ENCODE measurements at regions not wholly inside any gene's neighbourhood (a gene's known extent, or its start where the extent isn't known, plus 50 kb on each side); places are given as distances from the start of the nearest gene placed in this dataset.

DNA sequence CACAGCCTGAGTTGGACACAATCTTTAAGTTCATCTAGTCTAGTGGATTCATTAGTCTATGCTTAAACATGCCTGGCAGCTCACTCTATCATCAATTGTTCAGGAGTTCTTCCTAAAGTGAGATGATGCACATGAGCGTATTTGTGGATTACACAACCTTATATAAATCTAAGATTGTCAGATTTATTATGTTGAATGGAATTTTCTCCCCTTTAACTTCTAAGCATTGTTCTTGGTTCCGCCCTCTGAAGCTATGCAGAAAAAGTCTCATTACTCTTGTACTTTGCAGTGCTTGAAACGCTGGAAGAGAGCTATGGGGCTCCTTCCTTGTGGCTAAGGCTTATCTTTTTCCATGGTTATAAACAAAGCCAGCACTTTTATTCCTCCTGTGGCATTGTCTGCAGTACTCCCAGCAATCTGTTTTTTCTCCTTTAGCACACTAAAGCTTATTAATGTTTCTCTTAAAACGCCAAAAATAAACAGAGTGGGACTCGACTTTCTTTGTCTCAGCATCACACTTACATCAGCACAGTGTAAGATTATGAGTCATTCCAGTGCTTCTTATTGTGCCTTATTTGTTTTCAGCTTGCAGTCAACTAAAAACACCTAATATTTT, 316.8 kb upstream of the CAMK1G start:
- no peak for DNase-seq (ENCODE audit: low read depth)

DNA sequence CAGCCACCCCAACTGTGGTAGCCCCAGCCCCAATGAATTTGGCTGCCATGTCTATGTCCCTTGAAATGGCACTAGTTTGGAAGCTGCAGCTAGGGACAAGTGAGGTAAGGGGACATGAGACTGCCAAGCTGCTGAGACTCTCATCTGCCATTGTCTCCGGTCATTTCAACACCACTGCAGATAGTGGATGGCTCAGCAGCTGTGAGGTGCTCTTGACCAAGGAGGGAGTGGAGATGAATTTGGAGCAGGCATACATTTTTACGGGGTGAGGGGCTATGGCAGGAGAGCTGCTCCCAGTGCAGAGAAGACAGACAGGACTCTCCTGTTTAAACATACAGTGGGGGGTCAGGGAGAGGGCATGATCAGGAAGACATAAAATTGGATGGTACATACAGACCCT, 315.5 kb upstream of the CAMK1G start:
- no peak for DNase-seq (ENCODE audit: low read depth)

DNA sequence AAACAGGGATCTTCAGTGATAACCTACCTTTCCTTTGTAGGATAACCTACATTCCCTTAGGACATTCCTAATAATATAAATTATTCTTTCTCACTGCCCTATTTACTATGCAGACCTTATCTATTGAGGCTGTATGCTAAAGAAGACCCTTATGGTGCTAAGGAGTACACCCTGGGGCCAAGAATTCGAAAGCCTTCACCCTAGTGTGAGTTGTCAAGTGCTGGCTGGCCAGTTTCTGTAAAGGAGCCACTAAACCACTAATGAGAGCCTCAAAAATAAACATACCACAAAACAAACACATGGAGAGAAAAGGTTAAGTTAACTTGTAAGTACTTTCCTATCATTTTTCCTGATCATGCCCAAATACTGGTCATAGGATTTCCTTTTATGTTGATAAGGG, 315.0 kb upstream of the CAMK1G start:
- no peak for DNase-seq (ENCODE audit: low read depth)

DNA sequence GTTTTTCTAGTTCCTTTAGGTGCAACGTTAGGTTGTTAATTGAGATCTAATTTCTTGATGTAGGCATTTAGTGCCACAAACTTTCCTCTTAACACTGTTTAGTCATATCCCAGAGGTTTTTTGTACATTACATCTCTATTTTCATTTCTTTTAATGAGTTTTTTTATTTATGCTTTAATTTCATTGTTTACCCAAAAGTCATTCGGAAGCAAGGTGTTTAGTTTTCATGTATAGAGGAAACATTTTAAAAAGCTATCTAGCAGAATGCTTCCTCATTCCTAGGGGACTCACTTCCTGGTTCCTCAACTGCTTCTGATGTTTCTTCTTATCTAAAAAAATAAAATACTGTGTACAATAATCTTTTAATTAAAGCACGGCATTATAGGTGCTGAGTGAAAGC, 307.2 kb upstream of the CAMK1G start:
- no peak for DNase-seq (ENCODE audit: low read depth)

DNA sequence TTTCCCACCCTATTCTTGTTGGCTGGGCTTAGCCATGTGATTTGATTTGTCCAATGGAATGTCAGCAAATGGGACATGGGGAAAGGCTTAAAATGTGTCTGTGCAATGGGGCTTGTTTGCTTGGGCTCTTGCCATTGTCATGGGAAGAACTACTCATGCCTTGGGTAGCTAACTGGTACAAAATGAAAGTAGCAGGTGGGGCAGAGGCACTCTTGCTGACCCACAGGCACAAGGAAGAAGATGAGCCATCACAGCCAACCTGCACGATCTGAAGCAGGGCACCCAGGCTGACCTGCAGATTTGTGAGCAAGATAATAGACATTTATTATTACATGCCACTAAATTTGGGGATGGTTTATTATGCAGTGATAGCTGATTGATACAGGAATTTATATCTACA, 305.9 kb upstream of the CAMK1G start:
- no peak for DNase-seq (ENCODE audit: low read depth)

DNA sequence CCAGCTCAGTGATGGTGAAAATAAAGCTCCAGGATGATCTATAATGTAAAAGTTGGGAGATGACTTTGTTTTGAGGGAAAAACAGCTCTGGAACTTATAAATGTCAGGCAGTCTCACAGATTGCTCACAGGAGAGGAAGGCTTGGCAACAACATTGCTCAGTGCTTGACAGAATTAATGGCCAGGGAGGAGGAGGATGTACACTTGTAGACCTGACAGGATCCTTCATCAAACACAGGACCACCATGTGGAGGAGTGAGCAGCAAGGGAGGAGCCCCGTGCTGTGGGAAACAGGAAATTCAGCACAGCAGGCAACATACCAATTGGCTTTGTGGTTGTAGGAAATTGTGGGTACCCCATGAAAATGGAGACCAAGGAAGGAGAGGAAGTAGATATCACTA, 291.8 kb upstream of the CAMK1G start:
- DNase-seq (ENCODE audit: low read depth), result no peak

DNA sequence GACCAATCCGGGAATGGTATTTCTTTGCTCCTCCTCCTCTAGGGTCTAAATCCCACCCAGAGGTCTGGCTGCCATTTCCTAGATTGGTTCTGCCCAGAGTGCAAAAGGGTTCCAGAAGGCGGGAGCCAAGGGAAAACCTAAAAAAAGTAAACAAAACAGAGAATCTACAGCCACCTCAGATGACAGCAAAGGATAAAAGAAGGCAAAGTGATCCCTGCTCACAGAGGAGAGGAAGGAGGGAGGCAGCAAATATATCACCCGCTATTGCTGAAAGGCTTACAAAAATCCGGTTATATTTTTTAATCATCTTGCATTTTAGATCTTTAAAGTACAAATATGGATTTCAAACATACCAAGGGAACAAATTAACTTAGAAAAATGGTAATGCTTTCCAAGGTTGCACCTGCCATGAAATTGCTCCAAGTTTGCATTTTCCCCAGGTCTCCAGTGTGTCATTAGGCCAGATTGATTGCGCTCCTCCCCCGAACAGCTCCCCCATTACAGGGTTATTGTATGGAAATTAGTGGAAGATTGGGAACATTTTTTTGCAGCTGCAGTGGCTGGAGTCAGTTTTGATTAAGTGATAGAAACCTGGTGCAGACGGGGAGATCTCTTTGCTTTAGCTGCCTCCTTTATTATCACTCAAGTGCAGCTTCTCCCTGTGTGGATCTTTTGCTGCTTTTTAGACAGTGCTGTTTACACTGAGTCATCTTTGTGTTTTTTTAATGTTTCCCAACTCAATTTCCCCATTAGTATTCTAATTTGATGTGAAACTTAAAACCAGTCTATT, 280.5 kb upstream of the CAMK1G start:
- DNase-seq (ENCODE audit: low read depth), result no peak

DNA sequence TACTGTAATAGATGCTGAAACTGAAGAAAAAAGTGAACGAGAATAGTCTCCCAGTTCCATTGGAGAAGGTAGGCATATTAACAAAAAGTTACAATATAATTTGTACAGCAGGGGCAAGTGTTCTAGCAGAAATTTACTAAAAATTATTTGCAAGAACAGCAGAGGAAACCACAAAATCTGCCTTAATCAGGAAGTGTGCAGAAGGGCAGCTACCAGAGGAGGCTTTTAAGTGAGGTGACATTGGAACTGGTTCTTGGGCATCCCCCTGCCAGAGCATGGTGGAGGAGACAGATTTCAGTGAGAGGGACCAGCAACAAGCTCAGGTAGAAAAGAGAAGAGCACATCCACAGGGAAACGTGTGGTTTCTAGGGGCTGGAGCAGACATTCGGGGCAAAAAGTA, 279.3 kb upstream of the CAMK1G start:
- DNase-seq (ENCODE audit: low read depth), result no peak

DNA sequence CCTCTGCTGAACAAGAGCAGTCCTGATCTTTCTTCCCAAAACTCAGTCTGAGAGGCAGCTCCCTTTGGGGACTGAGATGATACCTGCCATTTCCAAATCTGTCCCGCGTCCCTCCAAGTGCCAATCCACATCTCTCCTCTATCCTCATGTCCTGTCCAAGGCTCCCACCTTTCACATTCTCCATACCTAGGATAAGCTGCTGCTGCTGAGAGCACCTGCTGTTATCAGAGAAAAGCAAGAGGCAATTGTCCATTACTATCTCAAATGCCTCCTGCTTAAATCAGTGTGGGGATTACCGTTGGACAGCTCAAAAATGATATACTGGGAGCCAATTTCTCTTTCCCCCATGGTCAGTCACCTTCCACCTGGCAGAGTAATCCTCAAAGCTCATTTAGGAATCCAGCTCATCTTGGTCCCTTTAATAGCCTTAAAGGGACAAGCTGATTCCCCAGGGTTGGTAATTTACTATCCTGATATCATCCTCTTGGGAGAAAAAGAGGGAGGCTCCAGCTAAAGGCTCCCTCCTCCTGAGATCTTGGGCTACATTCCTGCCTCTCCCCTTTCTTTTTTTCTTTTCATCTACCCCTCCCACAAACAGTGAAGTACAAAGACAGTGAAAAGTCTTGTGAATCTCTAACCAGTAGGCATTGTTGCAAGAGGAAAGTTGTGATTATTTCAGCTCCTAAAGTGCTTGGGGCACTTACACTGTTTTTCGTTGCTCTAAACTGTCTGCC, 278.1 kb upstream of the CAMK1G start:
- no peak for DNase-seq (ENCODE audit: low read depth)

DNA sequence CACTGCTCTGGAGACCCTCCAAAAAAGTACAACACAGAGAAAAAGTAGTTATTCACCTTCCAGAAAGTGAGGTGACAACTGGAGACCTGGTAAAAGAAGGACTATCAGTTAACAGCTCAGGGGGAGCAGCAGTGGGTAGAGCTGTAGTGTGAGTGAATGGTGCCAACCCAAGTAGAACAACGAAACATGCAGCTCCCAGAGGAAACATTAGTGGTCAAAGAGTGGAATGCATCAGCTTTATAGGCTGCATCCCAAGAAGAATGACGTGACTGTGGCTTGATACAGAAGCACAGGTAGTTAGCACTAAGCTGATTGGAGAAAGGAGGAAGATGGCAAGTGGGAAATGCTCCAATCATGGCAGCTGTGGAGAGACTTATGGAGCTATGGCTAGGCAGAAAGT, 275.7 kb upstream of the CAMK1G start:
- no peak for DNase-seq (ENCODE audit: low read depth)

DNA sequence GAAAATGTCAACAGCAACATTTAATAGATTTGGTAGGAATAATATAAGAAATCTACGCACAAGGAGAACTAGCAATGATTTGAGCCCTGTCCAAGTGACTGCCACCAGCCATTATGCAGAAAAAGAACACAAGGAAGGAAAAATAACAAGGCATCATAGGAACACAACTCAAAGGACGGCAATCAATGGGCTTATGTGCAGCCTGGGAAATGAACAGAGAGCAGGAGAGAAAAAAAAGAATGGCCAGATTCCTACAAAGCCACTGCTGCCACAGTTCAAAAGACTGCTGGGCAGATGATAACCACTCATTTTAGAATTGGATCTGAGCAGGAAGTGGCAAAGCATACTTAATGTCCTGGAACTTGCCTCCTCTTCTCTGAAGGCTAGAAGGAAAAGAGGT, 274.3 kb upstream of the CAMK1G start:
- no peak for DNase-seq (ENCODE audit: low read depth)

DNA sequence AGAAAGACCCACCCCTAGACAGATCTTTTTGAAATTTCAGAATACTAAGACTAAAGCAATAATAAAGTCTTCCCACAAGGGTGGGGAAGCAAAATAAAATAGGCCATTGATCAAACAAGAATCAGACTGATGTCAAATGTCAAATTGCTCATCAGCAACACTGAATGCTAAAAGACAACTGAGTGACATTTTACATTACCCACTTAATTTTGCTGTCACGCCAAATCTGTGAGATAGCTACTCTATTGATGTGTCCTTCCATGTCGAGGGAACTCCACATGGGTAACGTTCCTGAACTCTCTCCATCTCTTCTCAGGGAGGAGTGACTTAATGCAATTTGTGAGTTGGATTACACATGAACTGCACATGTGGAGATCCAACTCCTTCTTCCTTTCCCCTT, 271.7 kb upstream of the CAMK1G start:
- DNase-seq (ENCODE audit: low read depth), result no peak

DNA sequence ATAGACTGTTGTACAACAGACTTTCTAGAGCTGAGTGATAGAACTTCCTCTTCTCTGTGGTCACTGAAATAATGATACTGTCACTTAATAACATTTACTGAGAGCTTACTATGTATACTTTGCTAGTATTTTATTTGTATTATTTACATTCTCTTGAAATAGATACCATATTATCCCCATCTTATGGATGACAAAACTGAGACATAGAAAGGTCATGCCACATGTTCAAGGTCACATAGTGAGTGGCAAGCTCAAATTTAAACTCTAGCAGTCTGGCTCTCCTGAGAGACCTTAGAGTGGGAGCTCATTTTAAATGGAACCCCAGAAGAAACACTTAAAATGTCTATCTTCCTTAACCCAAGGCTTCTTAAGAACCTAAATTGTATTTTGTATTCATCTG, 266.6 kb upstream of the CAMK1G start:
- no peak for DNase-seq (ENCODE audit: low read depth)

DNA sequence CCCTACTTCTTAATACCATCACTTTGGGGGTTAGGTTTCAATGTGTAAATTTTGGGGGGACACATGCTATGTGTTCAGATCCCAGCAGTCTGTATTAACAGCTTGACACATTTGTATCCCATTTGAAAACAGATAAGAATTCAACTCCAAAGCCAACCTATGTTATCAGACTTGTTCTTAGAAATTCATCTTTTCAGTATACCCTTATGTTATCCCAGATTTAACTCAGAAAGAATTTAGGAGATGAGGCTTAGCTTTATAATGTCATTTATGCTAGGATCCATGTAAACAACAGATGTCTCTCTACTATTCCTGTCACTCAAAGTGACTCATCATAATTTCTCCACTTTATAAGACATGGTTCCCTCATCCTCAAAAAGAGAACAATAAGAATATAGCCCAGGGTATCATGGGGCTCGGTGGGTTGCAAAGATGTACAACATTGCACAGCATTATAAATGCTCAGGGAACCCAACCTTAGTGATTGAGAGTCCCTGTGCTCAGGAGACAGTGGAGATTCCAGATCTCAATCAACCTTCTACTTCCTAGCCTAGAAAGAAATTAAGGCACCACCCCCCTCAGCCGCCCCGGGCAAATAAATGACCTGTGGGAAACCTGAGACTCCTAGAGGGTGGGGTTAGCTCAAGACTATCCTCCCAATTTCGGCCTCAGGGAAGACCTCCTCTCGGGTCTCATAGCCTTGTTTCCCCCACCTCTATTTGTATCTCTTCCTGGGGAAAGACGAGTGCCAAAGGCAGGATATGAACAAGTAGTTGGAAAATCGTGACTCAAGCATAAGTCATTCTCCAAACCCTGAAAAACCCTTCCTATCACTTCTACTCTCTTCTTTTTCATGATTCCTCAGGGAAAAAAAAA, 265.1 kb upstream of the CAMK1G start:
- no peak for DNase-seq (ENCODE audit: low read depth)

DNA sequence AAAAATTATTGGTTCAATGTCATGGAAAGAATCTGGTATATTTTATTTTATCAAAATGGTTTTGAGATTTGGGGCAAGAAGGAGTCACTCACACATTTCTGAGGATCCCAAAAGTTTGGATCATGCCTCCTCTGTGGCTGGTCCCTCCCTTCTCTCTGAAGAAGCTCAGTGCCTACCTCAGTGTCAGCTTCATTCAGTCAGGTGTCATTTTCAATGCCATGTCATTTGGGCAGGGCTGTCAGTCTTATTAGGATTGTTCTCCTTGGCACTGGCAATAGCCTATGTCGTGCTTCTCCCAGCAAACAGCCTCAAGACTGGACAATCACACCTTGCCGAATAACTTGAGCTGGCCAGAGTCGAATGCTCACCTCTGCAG, 264.5 kb upstream of the CAMK1G start:
- DNase-seq (ENCODE audit: low read depth), result no peak

DNA sequence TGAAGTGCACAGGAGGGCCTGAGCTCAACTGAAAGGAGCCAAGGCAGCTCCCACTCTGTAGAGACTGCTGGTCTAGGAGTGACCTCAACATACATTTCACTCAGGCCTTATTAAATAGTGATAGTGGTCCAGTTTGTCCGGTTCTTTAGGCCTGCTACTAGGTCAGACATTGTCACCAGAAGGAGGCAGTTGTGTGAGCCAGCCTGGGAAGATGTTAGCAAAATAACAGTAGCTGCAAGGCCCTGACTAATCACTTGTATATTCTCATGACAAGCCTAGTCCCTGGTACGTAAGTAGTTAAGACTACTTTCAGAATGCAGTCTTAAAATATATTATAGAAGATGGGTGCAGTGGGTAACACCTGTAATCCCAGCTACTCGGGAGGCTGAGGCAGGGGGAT, 264.0 kb upstream of the CAMK1G start:
- DNase-seq (ENCODE audit: low read depth), result no peak

DNA sequence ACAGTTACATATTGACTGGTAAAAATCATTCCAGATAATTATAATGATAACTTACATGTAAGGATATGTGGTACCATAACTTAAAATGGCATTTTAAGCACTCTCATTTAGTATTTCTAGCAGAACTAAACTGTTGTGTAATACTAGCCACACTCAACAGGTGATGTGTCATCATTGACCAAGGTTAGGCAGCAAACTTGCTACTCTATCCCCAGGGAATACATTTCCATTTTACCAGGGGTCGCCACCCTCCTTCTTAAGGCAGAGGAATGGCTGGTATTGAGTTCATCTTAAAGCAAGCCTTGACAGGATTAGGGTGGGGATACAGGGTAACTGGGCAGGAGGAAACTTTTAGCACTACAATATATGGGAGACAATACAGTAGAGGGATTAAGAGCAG, 259.8 kb upstream of the CAMK1G start:
- DNase-seq (ENCODE audit: low read depth), result no peak

DNA sequence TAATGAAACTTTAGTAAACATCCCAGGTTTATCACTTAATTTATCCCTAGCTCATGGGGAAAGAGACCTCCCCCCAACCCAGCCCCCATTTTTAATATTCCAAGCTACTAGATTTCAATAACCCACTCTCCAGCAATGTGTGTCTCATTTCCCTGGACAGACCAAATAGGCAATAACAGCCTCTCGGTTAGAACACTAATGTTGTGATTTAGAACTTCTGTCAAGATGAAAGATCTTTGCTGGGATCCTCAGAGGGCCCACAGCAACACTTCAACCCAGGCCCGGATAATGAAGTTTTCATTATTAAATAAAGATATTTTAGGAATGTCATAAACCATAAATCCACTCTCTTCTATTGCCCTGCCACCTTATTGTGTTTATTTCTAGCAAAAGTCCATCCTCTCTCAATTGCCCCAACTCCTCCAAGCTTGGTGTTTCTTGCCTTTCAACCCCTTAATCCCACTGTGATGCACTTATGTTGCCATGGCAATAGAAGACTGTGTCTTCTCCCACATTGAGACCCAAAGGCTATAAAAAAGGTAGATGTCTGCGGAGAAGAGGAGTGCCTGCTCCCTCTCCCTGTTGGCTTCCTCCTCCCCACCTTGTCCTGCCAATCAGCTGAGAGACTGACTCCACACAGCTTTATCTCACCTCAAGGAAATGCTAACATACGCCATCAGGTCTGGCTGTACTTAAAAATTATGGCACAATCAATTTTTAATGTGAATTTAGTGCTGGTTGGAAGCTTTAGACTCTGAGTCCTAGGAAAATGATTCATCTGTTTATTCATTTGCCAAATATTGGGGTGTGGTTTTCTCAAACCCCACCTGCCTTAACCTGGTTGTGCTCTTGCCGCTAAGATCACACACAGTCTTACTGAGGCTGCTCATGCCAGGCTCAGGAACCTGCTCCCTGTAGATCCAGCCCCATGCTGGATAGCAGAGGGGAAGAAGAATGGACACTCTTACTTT, 258.3 kb upstream of the CAMK1G start:
- no peak for DNase-seq (ENCODE audit: low read depth)

DNA sequence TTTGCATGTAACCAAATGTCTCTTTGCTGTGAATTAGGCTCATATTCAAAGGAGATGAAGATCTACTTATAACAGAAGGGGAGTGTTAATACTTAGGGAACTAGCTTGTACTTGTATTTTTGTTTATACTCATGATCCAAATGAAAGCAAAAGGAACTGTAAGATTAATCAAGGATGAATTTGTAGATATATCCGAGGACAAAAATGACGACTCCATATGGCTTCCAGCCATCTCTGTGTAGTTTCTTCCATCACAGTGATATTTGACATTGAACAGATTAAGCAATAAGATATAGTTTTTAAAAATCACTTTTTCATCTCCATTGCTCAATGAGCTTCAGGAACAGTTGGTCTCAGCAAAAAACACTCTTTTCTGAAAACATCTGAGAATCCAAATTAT, 257.4 kb upstream of the CAMK1G start:
- no peak for DNase-seq (ENCODE audit: low read depth)

DNA sequence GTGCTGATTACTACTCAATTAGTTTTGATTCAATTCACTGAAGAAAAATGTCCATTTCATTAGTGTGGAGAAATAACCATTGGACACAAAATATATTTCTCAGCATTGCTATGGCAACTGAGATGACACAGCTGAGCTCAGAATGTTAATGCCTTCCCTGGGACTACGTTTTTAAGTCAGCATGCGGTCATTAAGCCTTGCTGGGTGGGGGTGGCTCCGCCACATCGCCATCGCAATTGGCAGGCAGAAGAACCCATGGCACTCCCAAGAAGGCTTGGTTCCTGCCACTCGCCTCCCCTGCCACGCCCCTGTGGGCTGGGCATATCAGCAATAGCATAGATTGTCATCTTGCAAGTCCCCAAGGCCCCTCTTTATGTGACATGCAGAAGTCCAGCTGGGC, 256.7 kb upstream of the CAMK1G start:
- no peak for DNase-seq (ENCODE audit: low read depth)

DNA sequence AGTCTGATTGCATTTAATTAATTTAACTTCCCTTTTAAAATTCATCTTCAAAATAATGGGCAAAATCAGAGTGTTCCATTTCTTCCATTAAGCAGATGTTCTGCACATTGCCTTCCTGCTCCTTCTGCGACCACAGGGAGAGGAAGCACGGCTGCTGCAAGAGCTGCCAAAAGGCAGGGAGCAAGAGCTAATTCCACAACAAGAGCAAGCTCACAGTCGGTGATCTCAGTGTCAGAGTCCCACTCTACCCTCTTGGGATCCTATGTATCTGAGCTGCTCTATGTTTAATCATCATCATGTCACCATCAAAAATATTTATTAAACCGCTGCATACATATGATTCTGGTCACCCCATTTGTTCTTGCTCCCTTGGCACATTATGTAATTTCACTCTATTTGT, 255.3 kb upstream of the CAMK1G start:
- no peak for DNase-seq (ENCODE audit: low read depth)
